ENCODE measurements at regions not wholly inside any gene's neighbourhood (a gene's known extent, or its start where the extent isn't known, plus 50 kb on each side); places are given as distances from the start of the nearest gene placed in this dataset.

DNA sequence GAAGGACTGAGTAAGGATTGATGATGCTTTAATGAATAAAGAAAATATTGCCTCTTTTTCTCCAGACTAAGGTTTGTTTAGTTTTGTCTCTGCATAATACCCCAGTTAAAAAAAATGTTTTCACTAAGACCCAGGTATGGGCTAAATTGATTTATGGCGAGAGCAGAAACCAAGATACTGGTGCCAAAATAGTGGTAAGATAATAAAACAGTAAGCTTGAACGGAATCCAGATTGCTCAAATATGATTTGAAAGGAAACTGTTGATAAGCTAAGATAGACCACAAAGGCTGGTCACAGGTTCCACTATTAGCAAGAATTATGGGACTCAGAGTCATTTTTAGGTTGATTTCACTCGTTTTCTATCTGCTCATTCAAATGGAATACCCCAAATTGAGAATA lies 831.2 kb downstream of the EPHA7 start:
- DNase-seq = no peak

DNA sequence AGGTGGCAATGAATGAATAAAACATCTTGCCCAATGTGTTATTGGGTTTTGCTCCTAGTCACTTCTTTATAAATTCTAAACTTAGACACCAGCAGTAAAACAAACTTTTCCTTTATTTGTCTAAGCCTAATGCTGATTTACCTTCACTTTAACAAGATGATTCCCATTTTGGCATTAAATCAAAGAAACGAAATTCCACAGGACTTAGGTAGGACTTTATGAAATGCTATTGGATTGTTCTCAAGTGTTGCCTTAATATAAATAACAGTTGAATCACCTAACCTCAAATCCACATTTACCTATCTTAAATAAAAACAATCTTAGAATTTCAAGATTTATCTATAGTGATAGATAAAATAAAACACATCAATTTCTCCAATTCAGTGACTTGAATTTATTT lies 831.8 kb downstream of the EPHA7 start:
- no peak for DNase-seq

DNA sequence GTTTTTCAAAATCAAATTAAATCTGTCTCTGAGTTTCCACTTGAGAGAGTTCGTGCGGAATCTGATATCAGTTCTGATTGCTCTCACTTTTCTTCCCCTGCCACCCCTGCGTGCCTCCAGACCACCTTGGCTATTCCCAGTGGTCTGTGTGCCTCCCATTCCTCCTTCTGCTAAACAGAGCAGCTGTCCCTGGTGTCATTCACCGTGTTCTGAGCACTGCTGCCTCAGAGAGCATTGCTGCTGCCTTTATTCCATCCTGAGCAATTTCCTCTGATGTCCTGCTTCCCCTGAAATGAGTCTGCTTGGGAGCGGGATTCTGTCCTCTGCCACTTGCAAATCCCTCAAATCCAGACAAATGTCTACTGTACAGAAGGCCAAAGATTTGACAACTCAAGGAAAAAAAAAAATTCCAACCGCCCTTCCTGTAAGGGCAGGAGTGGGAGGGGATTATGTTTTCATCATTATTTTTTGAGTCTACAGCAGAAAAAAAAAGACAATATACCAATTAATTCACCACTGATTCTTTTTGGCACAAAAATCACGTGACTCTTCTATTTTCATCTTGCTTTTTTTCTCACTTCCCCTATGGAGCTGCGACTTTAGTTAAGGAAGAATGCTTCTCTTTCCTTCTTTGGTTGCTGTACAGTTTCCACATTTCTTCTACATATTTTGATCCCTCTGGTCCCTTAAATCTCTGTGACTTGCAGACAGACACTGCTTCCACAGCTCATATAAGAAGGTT lies 833.0 kb downstream of the EPHA7 start:
- no peak for DNase-seq

DNA sequence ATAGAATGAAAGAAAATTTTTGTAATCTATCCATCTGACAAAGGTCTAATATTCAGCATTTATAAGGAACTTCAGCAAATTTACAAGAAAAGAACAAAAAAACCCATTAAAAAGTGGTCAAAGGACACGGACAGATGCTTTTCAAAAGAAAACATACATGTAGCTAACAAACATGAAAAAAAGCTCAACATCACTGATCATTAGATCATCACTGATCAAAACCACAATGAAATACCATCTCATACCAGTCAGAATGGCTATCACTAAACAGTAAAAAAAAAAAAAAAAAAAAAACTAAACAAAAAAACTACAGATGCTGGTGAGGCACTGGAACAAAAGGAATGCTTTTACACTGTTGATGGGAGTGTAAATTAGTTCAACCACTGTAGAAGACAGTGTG lies 837.1 kb downstream of the EPHA7 start:
- DNase-seq = peak; percentile 1

DNA sequence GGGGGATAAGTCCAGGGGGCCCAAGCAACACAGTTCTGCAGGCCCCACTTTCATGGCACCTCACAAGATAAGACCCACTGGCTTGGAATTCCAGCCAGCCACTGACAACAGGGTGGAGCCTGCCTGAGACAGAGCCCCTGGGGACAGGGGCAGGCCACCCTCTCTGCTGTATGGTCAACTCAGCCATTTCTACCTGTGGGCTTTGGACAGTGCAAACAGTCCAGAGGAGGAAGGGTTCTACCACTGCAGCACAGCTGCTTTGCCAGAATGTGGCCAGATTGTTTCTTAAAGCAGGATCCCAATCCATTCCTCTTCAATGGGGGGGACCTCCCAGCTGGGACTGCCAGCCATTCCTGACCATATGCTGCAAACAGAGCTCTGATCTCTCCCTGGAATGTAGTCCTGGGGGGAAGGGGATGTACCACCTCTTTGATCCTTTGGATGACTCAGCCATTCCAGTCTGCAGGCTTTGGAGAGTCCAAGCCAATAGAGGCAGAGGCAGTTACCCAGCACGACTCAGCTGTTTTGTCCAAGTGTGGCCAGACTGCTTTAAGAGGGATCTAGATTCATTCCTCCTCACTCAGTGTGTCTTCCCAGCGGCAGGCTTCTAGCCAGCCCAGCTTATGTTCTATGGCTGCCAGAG lies 842.2 kb downstream of the EPHA7 start:
- DNase-seq = peak; percentile 89

DNA sequence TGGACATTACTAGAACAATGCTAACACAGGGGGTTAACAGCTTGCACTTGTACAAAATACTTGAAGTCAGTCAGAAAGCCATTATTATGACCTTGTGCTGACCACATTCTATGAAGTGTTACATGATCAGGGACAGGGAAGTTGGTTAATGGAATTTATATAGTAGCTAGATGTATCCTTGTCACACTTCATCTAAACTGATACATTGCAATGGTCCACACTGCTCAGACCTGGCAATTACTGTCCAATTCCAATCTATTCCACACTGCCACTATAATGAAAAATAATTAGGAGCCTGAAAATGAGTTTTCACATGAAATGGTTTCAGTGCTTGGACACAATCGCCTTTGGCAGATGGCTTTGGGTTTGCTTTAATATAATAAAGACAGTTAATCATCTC lies 850.8 kb downstream of the EPHA7 start:
- DNase-seq = no peak

DNA sequence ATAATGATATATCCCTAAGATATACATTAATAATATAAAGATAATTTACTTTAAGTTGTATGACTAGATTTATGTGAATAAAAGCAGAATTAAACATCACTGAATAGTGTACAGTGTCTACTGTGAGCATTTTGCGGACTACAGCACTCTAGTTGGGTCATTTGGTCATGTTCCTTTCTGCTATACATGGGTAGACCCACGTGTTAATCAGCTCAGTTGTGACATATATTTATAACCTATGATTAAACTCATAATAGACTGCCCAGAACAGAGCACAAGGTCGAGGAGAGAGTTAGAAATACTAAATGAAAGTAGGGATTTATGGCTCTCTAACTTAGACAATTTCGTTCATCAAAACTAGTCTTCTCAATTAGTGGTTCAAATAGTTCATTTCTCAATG lies 852.7 kb downstream of the EPHA7 start:
- DNase-seq = no peak

DNA sequence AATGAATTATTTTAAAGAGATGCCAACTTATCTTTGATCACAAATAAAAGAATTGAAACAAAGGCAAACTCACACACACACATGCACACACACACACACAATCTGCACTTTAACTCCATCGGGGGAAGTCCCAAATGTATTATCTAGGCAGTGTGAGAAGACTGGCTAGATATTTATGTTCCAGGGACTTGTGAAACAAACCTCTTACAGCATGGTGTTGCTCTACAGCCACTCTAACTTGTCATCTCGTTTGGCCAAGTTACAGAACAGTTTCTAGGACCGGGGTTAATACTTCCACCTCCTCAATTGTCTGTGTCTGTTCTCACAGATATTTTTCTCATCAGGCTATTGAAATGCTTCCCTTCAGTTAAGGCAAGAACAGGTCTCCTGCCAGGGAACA lies 855.0 kb downstream of the EPHA7 start:
- no peak for DNase-seq

DNA sequence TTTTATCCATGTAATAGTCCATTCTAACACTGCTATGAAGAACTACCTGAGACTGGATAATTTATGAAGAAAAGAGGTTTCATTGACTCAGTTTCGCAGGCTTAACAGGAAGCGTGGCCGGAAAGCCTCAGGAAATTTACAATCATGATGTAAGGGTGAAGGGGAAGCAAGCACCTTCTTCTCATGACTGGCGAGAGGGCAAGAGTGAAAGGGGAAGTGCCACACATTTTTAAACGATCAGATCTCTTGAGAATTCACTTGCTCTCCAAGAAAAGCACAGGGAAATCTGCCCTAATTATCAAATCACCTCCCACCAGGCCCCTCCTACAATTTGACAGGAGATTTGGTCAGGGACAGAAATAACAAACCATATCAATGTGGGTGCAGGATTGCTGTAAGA lies 859.7 kb downstream of the EPHA7 start:
- no peak for DNase-seq

DNA sequence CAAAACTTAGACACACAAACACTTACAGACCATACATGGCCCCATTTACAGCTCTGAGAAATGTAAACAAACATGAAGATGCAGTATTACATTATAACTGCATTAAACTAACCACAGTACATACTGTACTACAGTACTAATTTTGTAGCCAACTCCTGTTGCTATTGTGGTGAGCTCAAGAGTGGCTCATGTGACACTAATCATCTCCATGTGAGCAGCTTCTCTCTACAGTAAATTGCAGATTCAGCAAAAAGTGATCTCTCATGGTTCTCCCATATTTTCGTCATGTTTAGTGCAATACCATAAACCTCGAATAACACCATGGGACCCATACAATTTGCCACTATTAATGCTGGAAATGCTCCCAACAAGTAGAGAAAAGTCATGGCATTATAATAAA lies 860.4 kb downstream of the EPHA7 start:
- DNase-seq = peak; percentile 1

DNA sequence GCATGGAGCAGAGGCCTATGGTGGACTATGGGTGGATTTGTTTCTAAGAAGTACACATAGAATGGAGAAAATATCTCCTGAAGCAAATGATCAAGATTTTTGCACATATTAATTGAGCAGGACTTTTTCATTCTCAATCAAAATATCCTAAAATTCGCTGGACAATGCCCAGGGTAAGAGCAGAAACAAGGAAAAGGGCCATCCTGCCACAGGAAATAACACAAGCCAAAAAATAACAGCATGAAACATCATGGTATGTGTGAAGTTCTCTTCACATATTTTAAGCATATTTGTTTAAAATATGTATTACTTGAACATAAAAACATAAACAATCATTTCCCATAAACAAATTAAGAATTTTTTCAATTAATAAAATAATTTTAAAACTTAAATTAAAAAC lies 868.9 kb downstream of the EPHA7 start:
- DNase-seq = no peak

DNA sequence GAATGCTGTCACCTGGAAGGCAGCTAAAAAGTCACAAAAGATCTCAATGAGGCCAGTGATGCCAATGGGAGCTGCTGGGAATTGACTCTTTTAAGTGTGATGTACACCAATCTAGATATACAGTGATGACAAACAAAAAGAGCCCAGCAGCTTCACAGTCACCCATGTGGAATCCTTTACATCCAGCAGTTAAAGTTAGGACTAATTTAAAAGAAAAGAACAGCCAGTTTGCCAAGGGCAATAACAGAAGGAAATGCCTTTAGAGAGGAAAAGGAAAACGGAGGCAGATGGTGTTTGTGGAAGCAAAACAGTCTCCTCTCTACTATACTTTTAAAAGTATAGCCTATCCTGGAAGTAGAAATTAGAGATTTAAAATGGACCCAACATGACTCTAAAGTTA lies 873.5 kb downstream of the EPHA7 start:
- DNase-seq = no peak

DNA sequence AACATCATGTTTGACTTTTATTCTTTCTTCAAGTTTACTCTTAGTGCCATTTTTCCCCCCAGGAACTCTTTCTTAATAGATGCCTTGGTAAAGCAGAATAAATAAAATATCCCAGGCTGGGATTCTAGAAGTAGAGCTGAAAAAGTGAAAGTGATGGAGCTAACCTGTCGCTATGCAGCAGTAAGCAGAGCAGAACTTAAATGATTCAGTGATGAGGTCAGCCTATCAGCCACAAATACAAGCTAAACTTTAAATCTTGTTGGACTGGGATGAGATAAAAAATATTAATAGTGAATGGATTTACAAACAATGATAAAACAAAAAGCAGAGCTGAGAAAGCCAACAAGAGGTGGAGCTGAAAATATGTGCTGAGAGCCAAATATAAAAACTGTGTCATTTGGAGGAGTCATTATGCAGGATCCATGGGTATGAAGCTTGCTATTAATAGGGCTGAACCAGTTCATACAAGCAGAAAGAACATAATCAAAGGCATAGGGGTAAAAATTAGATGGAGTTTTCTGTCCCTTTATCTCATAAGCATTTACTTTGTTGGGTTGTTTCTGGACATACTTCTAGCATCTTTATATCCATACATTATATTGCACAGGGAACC lies 877.8 kb downstream of the EPHA7 start:
- DNase-seq = peak; percentile 1

DNA sequence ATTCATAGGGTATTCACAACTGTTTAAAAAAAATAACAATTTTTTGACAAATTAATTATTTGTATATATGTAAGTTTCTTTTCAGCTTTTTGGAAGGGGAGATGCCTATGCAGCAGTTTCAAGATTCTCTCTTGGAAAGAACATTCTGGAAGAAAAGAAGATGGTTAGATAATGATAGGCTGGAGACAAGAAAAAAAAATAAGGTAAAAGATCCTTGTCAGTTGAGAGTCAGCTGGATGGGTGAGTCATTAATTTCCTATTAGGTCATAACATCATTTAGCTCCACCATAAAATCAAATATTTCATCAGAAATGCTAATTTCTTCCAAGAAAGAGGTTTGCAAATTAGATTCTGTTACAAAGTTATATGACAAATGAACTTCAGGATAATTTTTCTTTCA lies 880.4 kb downstream of the EPHA7 start:
- DNase-seq = peak; percentile 1

DNA sequence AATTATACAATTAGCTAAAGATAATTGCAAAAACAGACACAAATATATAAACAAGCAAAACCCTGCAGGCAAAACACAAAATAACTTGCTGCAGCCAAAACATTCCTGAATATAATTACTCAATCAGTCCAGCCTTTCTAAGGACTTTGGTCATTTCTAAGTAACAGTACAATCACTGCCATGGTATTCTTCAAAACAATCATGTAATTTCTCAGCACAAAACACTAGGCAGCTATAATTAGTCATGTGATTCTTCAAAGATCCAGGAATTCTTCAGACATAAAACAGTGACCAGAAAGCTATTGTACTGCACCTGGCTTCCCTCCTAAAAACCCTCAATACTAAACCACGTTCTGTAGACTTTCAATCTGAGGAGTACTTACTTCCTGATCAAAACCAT lies 881.1 kb downstream of the EPHA7 start:
- peak; percentile 1 for DNase-seq

DNA sequence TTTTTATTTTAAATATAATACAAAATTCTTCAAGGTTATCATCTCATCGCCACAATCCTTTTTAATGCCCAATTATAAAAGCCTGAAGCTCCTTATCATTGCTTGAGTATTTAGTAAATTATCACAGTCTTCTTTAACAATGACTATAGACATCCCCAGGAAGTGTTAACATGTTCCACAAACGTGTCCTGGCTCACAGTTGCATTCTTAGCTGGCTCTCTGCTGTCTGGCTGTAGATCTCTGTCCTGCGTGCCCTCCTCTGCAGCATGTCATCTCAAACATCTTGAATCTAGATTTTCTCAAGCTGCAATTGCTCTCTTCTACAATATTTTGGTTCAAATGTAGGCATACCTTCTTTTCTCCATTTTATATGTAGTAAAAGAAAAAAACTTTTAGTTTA lies 885.2 kb downstream of the EPHA7 start:
- DNase-seq = no peak

DNA sequence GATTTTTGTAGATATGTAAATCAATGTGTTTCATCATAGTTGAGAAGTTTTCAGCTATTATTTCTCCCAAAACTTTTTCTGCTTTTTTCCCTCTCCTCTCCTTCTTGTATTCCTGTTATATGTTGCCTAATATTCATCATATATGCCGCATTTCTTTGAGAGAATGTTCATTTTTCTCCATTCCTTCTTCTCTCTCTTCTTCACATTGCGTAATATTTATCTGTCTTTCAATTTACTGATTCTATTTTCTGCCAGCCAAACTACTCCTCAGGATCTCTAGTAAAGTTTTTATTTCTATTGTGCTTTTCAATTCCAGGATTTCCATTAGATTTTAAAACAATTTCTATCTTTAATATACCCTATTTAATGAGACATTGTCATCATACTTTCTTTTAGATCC lies 896.8 kb downstream of the EPHA7 start:
- no peak for DNase-seq

DNA sequence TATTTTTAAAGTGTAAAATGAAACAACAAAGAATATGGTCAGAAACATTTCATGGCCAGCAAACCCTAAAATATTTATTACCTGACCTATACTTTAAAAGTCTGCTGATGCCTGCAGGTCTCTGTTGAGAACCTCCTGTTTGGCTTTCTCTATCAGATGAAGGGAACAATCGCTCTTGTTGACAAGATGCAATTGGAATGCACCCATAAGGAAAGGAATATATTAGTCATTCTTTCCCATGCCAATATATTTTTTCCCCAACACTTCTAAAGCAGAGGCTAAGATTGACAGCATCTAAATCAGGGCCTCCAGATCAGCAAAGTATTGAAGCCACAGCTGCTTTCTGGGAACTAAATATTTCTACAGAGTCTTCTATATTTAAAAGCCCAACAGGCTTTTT lies 897.8 kb downstream of the EPHA7 start:
- DNase-seq = no peak

DNA sequence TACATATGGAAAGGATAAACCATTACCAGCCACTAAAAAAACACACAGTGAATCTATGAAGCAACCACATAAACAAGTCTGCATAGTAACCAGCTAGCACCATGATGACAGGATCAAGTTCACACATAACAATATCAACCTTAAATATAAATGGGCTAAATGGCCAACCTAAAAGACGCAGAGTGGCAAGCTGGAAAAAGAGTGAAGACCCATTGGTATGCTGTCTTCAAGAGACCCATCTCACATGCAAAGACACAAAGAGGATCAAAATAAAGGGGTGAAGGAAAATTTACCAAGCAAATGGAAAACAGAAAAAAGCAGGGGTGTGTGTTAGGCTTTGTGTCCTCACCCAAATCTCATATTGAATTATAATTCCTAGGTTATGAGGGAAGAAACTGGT lies 909.2 kb downstream of the EPHA7 start:
- no peak for DNase-seq

DNA sequence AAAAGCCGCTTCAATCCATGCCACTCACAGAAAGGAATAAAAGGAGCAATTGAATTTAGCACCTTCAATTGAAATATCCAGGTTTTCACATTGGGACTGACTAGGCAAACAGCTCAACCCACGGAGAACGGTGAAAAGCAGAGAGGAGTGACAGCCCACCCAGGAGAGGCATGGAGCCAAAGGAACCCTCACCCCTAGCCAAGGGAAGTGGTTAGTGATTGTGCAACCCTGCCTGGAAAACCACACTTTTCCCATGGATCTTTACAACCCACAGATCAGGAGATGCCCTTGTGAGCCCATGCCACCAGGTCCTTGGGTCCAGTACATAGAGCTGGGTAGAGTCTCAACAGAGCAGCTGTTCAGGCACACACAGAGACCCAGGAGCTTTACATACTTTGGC lies 911.8 kb downstream of the EPHA7 start:
- no peak for DNase-seq

DNA sequence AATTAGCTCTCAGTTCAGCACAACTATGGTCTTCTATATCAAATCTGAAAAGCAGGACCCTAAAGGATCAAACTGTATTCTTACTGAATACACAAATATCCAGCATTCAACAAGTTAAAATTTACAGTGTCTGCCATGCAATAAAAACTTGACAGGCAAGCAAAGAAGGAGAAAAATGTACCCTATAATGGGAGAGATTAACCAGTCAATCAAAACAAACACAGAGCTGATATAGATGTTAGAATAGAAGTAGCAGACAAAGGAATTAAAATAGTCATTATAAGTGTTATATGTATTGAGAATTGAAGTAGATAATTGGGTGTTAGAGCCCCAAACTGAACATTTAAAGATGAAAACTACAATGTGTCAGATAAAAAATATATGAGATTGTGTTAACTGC lies 914.9 kb downstream of the EPHA7 start:
- no peak for DNase-seq

DNA sequence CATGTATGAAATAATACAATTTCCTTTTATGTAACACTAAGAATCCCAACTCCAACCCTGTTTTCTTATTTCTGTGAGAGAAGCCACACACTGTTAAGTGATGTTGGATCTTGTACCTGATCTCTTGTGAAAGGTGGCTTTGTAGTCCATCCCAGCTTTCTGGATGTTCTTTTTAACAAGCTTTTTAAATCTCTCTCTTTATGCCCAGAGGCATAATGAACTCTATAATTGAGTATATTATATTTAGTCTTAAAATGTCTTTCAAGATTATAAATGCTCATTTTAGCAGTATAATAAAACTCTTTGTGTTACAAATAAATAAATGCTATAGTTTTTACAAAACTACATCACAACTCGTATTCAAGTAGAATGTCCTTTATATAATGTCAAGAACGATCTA lies 922.1 kb downstream of the EPHA7 start:
- DNase-seq = no peak

DNA sequence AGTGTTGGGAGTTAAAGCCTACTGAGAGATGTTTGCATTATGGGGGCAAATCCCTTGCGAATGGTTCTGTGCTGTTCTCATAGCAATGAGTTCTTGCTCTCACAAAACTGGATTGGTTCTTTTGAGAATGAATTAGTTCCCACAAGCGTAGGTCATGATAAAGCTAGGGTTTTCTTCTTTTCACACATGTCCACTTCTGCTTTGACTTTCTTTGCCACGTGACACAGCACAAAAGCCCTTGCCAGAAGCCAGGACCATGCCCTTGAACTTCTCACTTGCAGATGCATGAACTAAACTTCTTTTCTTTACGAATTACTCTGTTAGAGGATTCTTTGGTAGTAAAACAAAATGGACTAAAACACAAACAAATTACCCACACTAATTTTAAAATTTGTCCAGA lies 922.8 kb downstream of the EPHA7 start:
- DNase-seq = no peak

DNA sequence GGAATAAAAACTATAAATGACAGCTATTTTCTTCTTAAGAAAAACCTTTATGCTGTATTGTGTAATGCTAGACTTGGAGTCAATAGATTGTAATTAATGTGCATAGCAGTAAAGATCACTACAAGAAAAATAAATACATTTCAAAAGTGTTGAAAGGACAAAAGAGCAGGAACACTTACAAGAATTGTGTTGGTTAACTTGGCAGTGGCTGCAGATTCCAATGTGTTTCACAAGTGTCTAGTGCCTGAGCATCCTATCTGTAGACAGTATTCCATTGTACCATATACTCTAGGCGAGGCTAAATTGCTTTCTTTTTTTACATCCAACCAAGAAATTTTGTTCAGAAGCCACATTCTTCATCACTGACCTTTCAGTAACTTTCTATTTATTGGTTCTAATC lies 924.1 kb downstream of the EPHA7 start:
- peak; percentile 77 for DNase-seq

DNA sequence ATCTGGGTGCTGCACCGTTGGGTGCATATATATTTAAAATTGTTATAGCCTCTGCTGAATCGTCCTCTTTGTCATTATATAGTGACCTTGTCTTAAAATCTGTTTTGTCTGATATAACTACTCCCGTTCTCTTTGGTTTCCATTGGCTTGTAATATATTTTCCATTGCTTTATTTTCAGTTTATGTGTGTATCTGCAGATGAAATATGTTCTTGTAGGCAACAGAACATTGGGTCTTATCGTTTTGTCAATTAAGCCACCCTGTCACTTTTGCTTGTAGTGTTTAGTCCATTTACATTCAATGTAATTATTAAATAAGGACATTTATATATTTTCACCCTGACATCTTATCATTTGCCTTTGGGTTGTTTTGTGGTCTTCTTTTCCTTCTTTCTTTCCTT lies 933.9 kb downstream of the EPHA7 start:
- no peak for DNase-seq
